ENCODE measurements at regions not wholly inside any gene's neighbourhood (a gene's known extent, or its start where the extent isn't known, plus 50 kb on each side); places are given as distances from the start of the nearest gene placed in this dataset.

- TF ChIP-seq CTCF (conservative IDR thresholded peaks at IDR 0.05) (no peak), ZFX (IDR thresholded peaks at IDR 0.05) (no peak)
Measured at GRCh38 chr4:137681081-137681480, 148.8 kb upstream of the PCDH18 start.
